CD4-positive, alpha-beta T cell treated with Interleukin-15 for 4 hours (primary cell): ENCODE measurements at regions not wholly inside any gene's neighbourhood (a gene's known extent, or its start where the extent isn't known, plus 50 kb on each side); places are given as distances from the start of the nearest gene placed in this dataset.
"Not testable (repeated sequence)": the region's sequence is repeated elsewhere in the genome, so short reads cannot be mapped to it uniquely, and the experiment has no call there.

ENCODE experiments used
- DNase-seq: peaks from one replicate; pipeline ENCODE4 v3.0.0-alpha.2; 2020; ENCODE audit warnings: low spot score

- not testable (repeated sequence) for DNase-seq
These were observed 2327.3 kb upstream of the TPTE start for GRCh38 chr21:8194042-8194441.

GRCh38 chr21:8197377-8198027 is 2323.9 kb upstream of the TPTE start:
- not testable (repeated sequence) for DNase-seq

- DNase-seq, result not testable (repeated sequence)
These were observed 2316.1 kb upstream of the TPTE start for GRCh38 chr21:8205094-8205891.

- not testable (repeated sequence) for DNase-seq
These were observed 2315.5 kb upstream of the TPTE start for GRCh38 chr21:8205892-8206188.

GRCh38 chr21:8212986-8213550 is 2308.3 kb upstream of the TPTE start:
- DNase-seq, result peak; percentile 23

- DNase-seq, result not testable (repeated sequence)
These were observed 2306.8 kb upstream of the TPTE start for GRCh38 chr21:8214539-8214938.

GRCh38 chr21:8229366-8230150 is 2291.8 kb upstream of the TPTE start:
- DNase-seq, result not testable (repeated sequence)

- DNase-seq, result not testable (repeated sequence)
These were observed 2290.1 kb upstream of the TPTE start for GRCh38 chr21:8231252-8231651.

GRCh38 chr21:8233000-8233399 is 2288.4 kb upstream of the TPTE start:
- not testable (repeated sequence) for DNase-seq

GRCh38 chr21:8234059-8234458 is 2287.3 kb upstream of the TPTE start:
- not testable (repeated sequence) for DNase-seq

GRCh38 chr21:8244723-8245641 is 2276.4 kb upstream of the TPTE start:
- not testable (repeated sequence) for DNase-seq

GRCh38 chr21:8245642-8246402 is 2275.6 kb upstream of the TPTE start:
- not testable (repeated sequence) for DNase-seq

GRCh38 chr21:8251701-8252100 is 2269.7 kb upstream of the TPTE start:
- DNase-seq, result not testable (repeated sequence)

GRCh38 chr21:8255094-8255493 is 2266.3 kb upstream of the TPTE start:
- peak; percentile 1 for DNase-seq

- not testable (repeated sequence) for DNase-seq
These were observed 2264.1 kb upstream of the TPTE start for GRCh38 chr21:8257083-8257799.

- DNase-seq, result not testable (repeated sequence)
These were observed 2261.2 kb upstream of the TPTE start for GRCh38 chr21:8260065-8260627.
